Fibroblast of skin of scalp (primary cell): ENCODE measurements at regions not wholly inside any gene's neighbourhood (a gene's known extent, or its start where the extent isn't known, plus 50 kb on each side); places are given as distances from the start of the nearest gene placed in this dataset.

Experiments
- DNase-seq: peaks from one replicate; pipeline ENCODE4 v3.0.0-alpha.2; 2013

GRCh38 chr12:24256684-24257083, 307.2 kb upstream of the SOX5 start:
- DNase-seq = no peak

DNA sequence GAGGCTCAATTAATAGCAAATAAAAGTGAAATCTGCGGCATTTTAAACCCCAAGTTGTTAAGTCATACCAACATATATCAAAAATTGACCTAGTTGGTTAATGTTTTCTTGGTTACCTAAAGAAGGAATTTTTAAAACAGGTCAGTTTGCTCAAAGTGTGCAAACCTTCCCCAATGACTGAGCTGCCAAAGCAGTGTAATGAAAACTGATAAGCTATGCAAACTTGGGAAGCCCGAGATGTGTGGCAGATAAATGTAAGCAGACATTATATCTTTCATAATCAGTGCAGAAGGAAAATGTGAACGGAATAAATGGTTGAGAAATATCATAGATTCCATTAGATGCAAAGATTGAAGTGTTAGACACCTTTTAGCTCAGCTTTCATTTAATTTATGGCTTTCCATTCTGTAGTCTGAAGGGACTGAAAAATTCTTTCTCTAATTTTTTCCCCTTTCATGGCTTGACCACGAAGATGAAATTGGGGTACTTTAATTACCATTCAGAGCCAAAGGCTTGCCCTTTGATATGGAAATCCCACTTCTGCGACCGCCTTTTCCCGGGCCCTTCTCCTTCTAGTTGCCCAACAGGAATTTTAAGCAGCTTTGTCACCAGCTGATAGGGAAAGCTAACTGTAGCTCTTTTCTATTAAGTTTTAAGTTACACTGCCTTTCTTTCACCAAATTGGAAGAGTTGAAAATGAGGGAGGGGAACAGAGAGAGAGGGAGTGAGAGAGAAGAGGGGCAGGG, 306.6 kb upstream of the SOX5 start:
- no peak for DNase-seq

DNA sequence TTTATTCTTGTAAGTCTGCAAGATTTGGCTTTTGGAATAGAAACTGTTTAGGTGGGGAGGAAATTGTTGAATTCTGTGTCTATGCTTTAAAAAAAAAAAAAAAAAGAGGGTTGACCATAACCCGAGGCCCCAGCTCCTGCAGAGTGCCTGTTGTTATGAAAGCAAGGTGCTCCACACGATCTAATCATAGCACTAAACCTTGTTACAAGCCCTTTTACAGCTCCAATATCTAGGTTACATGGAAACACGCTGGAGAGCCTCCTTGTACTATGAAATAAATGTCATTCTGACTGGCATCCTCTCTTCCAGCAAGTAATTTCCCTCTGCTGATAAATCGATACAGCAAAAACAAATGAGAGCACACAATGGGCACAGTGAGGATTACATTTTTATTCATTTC, 303.1 kb upstream of the SOX5 start:
- no peak for DNase-seq

- no peak for DNase-seq
These were observed 297.5 kb upstream of the SOX5 start for GRCh38 chr12:24246934-24247333.

- no peak for DNase-seq
These were observed 296.9 kb upstream of the SOX5 start for GRCh38 chr12:24246376-24246775.

DNA sequence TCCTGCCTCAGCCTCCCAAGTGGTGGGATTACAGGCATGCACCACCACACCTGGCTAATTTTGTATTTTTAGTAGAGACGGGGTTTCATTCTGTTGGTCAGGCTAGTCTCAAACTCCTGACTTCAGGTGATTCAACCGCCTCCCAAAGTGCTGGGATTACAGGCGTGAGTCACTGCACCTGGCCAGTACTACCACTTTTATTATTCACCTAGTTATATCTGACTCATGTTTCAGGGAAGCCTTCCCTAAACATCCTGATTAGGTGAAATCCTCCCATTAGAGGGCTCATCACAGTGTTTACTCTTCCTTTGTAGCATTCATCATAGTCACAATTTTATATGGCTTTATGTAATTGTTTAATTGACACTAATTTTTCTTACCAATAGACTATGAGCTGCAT, 295.3 kb upstream of the SOX5 start:
- DNase-seq = no peak

GRCh38 chr12:24244231-24244630, 294.8 kb upstream of the SOX5 start:
- DNase-seq = no peak

GRCh38 chr12:24240707-24241106, 291.2 kb upstream of the SOX5 start:
- no peak for DNase-seq

- no peak for DNase-seq
These were observed 284.2 kb upstream of the SOX5 start for GRCh38 chr12:24233519-24234246.

DNA sequence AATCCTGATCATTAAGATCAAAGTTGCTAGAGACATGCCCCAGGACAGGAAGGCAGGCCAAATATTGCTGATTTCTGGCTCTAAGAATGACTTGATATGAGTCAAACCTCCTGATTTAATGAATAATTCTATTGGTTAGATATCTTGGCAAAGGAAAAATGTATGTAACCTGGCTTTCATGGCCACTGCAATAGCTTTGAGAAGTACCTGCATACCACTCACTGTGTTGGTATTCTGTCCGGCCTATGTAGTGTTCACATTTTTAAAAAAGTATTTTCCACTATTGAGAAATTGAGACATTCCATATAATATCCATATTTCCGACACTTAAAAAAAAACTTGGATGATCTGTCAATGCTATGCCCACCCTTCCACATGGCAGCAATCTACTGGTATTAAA, 283.1 kb upstream of the SOX5 start:
- no peak for DNase-seq

- no peak for DNase-seq
These were observed 281.8 kb upstream of the SOX5 start for GRCh38 chr12:24231298-24231697.

- DNase-seq = no peak
These were observed 280.7 kb upstream of the SOX5 start for GRCh38 chr12:24230061-24230701.

- no peak for DNase-seq
These were observed 279.7 kb upstream of the SOX5 start for GRCh38 chr12:24229031-24229700.

DNA sequence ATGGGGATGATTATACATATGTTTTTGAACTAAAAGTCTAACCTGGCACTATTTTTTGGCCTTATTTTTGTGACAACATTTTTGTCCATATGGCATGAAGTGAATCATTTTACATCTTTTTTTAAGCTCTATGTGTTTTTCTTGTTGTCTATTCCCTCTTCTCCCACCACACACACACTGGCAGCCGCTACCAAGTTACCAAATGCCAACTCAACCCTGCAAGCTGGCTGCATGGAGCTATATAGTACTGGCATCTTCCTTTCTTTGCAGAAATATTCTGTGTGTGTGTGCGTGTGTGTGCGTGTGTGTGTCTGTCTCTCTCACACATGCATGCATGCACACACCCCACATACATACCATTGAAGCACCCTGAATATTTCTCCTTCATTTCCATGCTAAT, 278.9 kb upstream of the SOX5 start:
- DNase-seq = no peak

DNA sequence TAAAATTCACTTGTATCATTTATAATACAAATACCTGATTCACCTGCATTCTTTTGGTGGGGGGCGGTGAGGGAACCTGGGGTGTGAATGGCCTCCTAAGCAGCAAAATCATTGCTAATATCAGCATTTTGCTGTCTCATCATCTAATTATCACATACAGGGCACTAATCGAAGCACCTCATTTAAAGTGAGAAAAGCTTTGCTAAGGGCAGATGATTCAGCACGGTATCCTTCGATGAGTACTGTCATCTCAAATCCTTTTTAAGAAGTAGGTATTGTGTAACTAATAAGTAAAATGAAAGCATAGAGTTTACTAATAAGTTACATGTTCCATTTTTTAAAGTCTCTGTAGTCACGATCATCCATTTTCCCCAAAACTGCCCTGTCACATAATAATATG, 278.1 kb upstream of the SOX5 start:
- DNase-seq = no peak

DNA sequence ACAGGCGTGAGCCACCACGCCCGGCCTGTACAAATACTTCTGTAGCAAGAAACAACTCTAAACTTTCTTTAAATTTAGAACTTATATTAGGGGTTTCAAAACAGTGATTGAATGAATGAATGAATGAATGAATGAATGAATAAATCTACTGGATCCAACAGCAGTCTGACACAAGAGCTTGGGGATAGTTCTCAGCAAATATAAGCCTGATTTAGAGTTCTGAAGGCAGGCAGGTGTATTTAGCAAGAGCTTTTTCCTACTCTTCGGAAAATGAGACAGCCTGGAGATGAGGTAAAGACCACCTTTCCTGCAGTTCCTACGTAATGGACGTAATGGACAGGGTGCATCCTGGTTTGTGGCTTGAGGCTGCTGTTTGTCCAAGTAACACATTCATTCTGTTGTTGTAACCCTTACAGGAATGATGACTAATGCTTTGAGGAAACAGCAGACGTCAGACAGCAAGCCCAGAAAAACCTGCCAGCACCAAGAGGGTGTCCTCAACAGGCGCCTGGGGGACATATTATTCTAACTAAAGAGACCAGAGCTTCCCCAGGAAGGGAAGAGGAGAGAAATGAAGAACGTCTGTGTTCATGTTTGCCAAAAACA, 277.4 kb upstream of the SOX5 start:
- DNase-seq = peak; percentile 0

- DNase-seq = no peak
These were observed 274.9 kb upstream of the SOX5 start for GRCh38 chr12:24224401-24224800.

- no peak for DNase-seq
These were observed 274.5 kb upstream of the SOX5 start for GRCh38 chr12:24223926-24224325.

GRCh38 chr12:24222968-24223367, 273.5 kb upstream of the SOX5 start:
- DNase-seq = no peak

DNA sequence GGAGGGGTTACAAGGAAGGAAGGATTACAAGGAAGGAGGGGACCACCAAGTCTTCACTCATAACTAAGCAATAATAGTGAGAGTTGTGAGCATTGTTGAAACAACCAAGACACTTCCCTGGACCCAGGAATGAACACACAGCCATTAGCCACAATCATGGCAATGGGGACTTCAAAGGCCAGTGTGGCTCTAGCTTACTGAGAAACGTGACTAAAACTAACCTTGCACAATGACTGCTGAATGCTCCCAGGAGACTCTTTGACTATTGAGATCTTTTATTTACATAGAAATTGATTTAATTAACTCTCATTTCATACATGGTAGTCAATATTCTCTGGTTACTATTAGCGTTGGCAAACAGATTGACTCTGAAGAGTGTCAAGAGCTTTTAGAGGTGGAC, 263.0 kb upstream of the SOX5 start:
- no peak for DNase-seq

DNA sequence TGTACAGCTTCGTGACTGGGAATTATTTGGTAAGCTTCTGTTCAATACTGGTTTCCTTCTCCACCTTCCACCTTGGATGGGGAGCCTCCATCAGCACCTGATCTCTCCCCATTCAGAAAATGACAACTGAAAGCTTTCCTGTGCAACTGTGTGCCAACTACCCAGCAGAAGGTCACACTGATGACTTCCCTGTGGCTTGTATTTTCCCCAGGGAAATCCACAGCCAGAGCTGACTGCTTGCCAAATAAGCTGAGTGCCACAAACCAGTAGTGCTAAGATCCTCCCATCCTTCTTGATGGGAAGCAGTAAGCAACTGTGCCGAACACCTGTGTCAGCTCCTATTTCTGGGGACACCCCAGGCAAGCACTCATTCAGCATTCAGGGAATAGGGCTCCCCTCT, 257.2 kb upstream of the SOX5 start:
- no peak for DNase-seq

GRCh38 chr12:24201258-24201970, 251.9 kb upstream of the SOX5 start:
- DNase-seq = no peak
